AG04449 (cell line): ENCODE measurements at regions not wholly inside any gene's neighbourhood (a gene's known extent, or its start where the extent isn't known, plus 50 kb on each side); places are given as distances from the start of the nearest gene placed in this dataset.

ENCODE experiments used
- CTCF ChIA-PET: fragments of 350-600 bp; formaldehyde crosslinking; extraction: SDS; loops from one replicate; lab custom pipeline; 2021; ENCODE audit warnings: antibody characterized with exemption; lab: Yijun Ruan, JAX
- POLR2A ChIA-PET: fragments of 400-600, 350-600 bp; formaldehyde crosslinking; extraction: SDS; loops from one replicate; lab custom pipeline; 2020; ENCODE audit warnings: antibody characterized with exemption, inconsistent platforms; lab: Yijun Ruan, JAX
- DNase-seq: peaks from one replicate; pipeline ENCODE4 v3.0.0-alpha.2; 2010; ENCODE audit warnings: low read depth, low spot score
- H3K4me3 ChIP-seq: 2 replicates; pipeline ENCODE4 v1.5.1; 2011; ENCODE audit warnings: low read depth, mild to moderate bottlenecking, control low read depth, low read length
- TF ChIP-seq, protein P1 (sequence below): IDR thresholded peaks from one replicate; pipeline ENCODE4 v1.5.1; 2011; ENCODE audit warnings: mild to moderate bottlenecking, moderate library complexity, low read length, control low read depth, inconsistent platforms; ENCODE audit not compliant: insufficient read depth; ENCODE audit errors: missing control alignments

DNA sequence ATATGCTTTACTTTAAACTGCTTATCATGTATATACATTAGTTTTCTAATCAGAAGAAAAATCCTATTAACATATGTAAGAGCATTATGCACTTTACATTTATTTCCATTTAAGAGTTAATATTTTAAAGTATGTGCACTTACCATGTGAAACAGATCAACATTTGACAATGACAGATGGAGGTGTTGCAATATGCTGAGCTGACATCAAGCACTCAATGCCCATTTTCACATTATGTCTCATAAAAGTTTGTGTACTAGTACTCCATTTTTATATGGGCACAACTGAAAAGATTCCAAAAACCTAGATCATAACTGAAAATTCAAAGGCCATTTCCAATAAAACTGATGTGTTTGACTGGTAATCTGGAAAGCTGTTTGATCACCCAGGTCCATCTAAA, 420.9 kb upstream of the SOX9 start:
- POLR2A ChIA-PET, result no interaction called here
- TF ChIP-seq, protein P1, sequence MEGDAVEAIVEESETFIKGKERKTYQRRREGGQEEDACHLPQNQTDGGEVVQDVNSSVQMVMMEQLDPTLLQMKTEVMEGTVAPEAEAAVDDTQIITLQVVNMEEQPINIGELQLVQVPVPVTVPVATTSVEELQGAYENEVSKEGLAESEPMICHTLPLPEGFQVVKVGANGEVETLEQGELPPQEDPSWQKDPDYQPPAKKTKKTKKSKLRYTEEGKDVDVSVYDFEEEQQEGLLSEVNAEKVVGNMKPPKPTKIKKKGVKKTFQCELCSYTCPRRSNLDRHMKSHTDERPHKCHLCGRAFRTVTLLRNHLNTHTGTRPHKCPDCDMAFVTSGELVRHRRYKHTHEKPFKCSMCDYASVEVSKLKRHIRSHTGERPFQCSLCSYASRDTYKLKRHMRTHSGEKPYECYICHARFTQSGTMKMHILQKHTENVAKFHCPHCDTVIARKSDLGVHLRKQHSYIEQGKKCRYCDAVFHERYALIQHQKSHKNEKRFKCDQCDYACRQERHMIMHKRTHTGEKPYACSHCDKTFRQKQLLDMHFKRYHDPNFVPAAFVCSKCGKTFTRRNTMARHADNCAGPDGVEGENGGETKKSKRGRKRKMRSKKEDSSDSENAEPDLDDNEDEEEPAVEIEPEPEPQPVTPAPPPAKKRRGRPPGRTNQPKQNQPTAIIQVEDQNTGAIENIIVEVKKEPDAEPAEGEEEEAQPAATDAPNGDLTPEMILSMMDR, result no peak
- no peak overlapping the region for H3K4me3 ChIP-seq
- no peak for DNase-seq
- CTCF ChIA-PET, result no interaction called here

GRCh38 chr17:71703701-71704100, 417.1 kb upstream of the SOX9 start:
- H3K4me3 ChIP-seq, result no peak overlapping the region
- POLR2A ChIA-PET, result no interaction called here
- TF ChIP-seq, protein P1, result no peak
- CTCF ChIA-PET, result no interaction called here
- no peak for DNase-seq

- TF ChIP-seq, protein P1, result no peak
- ChIA-PET CTCF (no interaction called here), POLR2A (no interaction called here)
- no peak overlapping the region for H3K4me3 ChIP-seq
- DNase-seq, result no peak
These were observed 411.4 kb upstream of the SOX9 start for GRCh38 chr17:71709271-71709890.

- H3K4me3 ChIP-seq, result no peak overlapping the region
- TF ChIP-seq, protein P1, result no peak
- no peak for DNase-seq
- POLR2A ChIA-PET, result no interaction called here
- CTCF ChIA-PET, result no interaction called here
These were observed 410.9 kb upstream of the SOX9 start for GRCh38 chr17:71709946-71710345.

- DNase-seq, result no peak
- no peak overlapping the region for H3K4me3 ChIP-seq
- CTCF ChIA-PET, result no interaction called here
- TF ChIP-seq, protein P1, result no peak
- POLR2A ChIA-PET, result no interaction called here
These were observed 410.0 kb upstream of the SOX9 start for GRCh38 chr17:71710816-71711215.

- POLR2A ChIA-PET, result no interaction called here
- DNase-seq, result no peak
- CTCF ChIA-PET, result no interaction called here
- TF ChIP-seq, protein P1, result no peak
- no peak overlapping the region for H3K4me3 ChIP-seq
These were observed 407.0 kb upstream of the SOX9 start for GRCh38 chr17:71713846-71714245.
